CD1c-positive myeloid dendritic cell (primary cell): ENCODE measurements at regions not wholly inside any gene's neighbourhood (a gene's known extent, or its start where the extent isn't known, plus 50 kb on each side); places are given as distances from the start of the nearest gene placed in this dataset.
A peak's percentile ranks its signal among the peaks of the same experiment; 100 is the strongest.
"Not testable (repeated sequence)": the region's sequence is repeated elsewhere in the genome, so short reads cannot be mapped to it uniquely, and the experiment has no call there.

ENCODE experiments used
- DNase-seq: peaks from one replicate; pipeline ENCODE4 v3.0.0-alpha.2; 2016; ENCODE audit errors: extremely low spot score

GRCh38 chr7:106523482-106523881, 137.5 kb downstream of the CCDC71L start:
- DNase-seq = no peak

GRCh38 chr7:106522696-106523095, 138.3 kb downstream of the CCDC71L start:
- no peak for DNase-seq

DNA sequence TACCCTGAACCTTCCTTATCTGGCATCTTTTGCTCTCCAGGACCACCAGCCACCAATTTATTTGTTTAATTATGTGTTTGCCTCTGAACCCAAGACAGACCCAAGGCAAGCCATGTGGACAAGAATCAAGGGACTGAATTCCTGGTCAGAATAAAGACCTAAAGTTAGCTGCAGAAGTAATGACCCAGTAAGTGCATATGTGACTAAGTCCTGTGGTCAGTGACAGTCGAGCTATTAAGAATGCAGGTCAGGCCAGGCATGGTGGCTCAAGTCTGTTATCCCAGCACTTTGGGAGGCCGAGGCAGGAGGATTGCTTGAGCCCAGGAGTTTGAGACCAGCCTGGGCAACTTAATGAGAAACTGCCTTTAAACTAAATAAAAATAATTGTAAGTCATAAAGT, 139.4 kb downstream of the CCDC71L start:
- no peak for DNase-seq

DNA sequence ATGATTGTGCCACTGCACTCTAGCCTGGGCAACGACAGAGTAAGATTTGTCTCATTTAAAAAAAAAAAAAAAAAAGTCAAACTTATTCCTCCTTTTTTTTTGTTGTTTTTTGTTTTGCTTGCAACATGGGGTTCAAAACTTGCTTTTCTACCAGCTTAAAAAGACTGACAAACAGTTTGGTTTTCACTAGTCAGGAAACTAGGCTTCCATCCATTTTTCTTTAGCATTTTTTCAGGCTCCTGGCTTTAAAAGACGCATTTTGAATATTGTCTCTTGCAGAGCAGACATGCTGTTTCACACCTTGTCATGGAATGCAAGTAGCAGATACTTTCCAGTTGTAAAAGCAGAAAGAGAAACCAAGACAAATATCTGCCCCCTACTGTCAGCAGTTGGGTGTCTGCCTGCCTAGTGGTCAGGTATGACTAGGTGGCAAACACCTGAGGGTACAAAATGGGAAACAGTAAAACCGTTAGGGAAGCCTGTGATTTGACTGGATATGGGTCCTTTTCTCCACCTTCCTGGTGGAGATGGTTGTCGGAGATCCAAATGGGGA, 139.9 kb downstream of the CCDC71L start:
- DNase-seq = no peak

- no peak for DNase-seq
Measured at GRCh38 chr7:106518967-106519366, 142.0 kb downstream of the CCDC71L start.

GRCh38 chr7:106518239-106518638, 142.7 kb downstream of the CCDC71L start:
- no peak for DNase-seq

GRCh38 chr7:106517508-106517907, 143.4 kb downstream of the CCDC71L start:
- no peak for DNase-seq

DNA sequence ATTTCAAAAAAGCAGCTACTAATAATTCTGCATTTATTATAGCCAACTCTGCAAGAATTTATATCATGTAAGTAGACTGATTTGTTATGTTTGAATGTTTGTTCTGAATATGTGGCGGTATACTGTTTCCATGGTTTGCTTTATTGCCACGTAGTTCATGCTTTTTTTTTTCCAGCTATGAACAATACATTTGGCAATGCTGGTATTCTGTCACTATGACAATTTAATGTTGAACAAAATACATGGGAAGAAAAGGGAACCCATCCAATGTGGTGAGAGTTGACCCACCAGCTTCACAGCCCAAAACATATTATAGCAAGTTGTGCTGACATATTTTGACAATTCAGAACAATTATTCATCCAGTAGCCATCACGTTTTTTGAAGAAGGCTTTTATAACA, 145.6 kb downstream of the CCDC71L start:
- DNase-seq = no peak

- DNase-seq = no peak
Measured at GRCh38 chr7:106514881-106515280, 146.1 kb downstream of the CCDC71L start.

DNA sequence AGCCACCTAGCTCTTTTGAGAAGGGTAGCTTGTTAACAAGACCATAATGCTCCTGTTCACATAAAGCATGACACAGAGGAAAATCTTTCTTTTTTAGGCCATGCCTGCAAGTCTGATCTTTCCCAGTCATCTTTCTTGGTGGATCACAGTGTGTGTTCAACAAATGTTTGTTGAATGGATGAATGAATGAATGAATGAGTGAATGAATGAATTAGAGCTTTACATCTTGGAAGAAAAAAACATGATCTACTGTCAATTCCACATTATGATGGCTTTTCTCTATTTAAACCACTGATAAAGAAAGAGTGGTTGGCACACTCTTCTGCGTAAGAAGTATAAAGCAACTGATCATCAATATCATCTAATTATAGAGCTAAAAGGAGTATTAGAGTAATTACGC, 148.7 kb downstream of the CCDC71L start:
- no peak for DNase-seq

GRCh38 chr7:106504645-106505044, 156.3 kb downstream of the CCDC71L start:
- DNase-seq = no peak

DNA sequence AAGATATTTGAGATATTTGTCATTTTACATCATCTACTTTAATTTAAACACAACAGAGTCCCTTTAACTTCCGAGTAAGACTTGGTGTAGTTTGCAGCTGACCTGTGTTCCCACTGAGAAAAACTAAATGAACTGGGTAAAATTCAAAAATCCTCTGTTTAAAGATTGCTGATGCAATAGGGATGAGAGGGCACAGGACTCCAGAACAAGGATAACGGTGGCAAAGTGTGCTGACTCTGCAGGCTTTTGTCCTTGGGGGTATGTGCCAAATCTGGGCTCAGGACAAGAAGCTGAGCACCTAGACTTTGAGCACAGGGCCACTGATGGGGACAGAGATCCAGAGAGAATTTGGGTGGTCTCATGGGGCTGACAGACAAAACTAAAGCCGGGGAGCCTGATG, 156.8 kb downstream of the CCDC71L start:
- DNase-seq = no peak

- no peak for DNase-seq
Measured at GRCh38 chr7:106503626-106504025, 157.3 kb downstream of the CCDC71L start.

- DNase-seq = peak; percentile 77
Measured at GRCh38 chr7:106501605-106502580, 159.1 kb downstream of the CCDC71L start.

GRCh38 chr7:106499897-106500296, 161.1 kb downstream of the CCDC71L start:
- no peak for DNase-seq

GRCh38 chr7:106498005-106498404, 163.0 kb downstream of the CCDC71L start:
- not testable (repeated sequence) for DNase-seq

GRCh38 chr7:106493041-106493731, 167.8 kb downstream of the CCDC71L start:
- DNase-seq = no peak

GRCh38 chr7:106488465-106488864, 172.5 kb downstream of the CCDC71L start:
- DNase-seq = no peak

DNA sequence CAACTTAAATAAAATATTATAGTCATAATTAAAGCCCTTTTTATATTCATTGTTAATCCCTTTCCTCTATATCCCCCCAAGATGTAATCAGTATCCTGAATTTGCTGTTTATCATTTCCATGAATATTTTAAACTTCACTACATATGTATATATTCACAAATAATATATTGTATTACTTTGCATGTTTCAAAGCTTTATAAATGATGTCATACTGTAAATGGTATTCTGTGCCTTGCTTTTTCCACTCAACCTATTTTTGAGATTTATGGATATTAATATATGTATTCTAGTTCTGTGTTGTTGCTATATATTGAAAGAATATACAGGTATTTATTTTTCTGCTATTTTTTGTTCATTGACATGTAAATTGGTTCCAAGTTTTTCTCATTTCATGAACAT, 173.1 kb downstream of the CCDC71L start:
- no peak for DNase-seq

DNA sequence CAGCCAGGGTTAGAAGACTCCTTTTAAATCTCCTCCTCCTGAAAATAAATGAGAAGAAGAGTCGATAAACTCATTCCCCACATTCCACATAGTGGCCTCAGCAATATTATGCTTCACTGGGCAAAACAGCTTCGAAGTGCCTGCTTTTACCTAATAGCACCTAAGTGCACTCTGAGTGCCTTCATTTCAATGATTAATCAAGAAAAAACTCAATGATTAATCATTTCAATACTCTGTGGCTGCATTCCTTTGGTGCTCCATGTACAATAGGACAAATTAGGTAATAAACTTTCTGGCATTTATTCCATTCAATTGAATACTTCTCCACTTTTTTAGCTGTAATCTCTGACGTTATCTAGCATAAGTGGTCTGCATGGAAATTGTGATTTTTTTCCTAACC, 174.6 kb downstream of the CCDC71L start:
- DNase-seq = no peak

GRCh38 chr7:106485919-106486318, 175.0 kb downstream of the CCDC71L start:
- DNase-seq = no peak

- DNase-seq = no peak
Measured at GRCh38 chr7:106485031-106485551, 175.9 kb downstream of the CCDC71L start.
